GM12878 (cell line): ENCODE measurements at regions not wholly inside any gene's neighbourhood (a gene's known extent, or its start where the extent isn't known, plus 50 kb on each side); places are given as distances from the start of the nearest gene placed in this dataset.

Experiments used
- ATAC-seq: fragments of 200-7000 bp; cut with Tn5 transposase; 3 replicates; pipeline ENCODE4 v1.9.1; 2020; ENCODE audit warnings: mild to moderate bottlenecking, moderate library complexity
- BruUV-seq: library from RNA; stranded (reverse); fragments of 400-500 nt; replicated peaks from 2 replicates; lab custom pipeline; 2021; lab: Mats Ljungman, UMichigan
- CTCF ChIA-PET: fragments of 300-600 bp; sonication (Branson Sonifier 250); formaldehyde crosslinking; extraction: SDS; loops from one replicate; lab custom pipeline; 2021; ENCODE audit warnings: inconsistent platforms; lab: Yijun Ruan, JAX
- POLR2A ChIA-PET: fragments of 350-600 bp; formaldehyde crosslinking; extraction: SDS; loops from one replicate; lab custom pipeline; 2021; ENCODE audit warnings: inconsistent platforms; lab: Charles Lee
- RAD21 ChIA-PET: fragments of 300-600 bp; sonication (Branson Sonifier 250); formaldehyde crosslinking; loops from one replicate; lab custom pipeline; 2023; ENCODE audit warnings: antibody characterized with exemption; ENCODE audit not compliant: unreplicated experiment; lab: Charles Lee
- SMC1A ChIA-PET: fragments of 300-600 bp; sonication (Branson Sonifier 250); formaldehyde crosslinking; loops from one replicate; lab custom pipeline; 2023; ENCODE audit not compliant: unreplicated experiment, uncharacterized antibody; lab: Charles Lee
- DNase-seq: peaks from one replicate; pipeline ENCODE4 v3.0.0-alpha.2; 2011; ENCODE audit warnings: low read depth, low spot score
- FAIRE-seq: peaks from 3 replicates; lab custom pipeline; 2011; peaks lifted over from hg19 to GRCh38; lab: Jason Lieb, UNC
- H2AFZ ChIP-seq: 2 replicates; pipeline ENCODE4 v1.6.0; 2011; ENCODE audit warnings: low read depth, low read length, control low read depth; ENCODE audit not compliant: control insufficient read depth
- H3K27ac ChIP-seq: 2 replicates; pipeline ENCODE4 v1.5.1; 2011; ENCODE audit warnings: control low read depth; ENCODE audit not compliant: control insufficient read depth, insufficient read depth
- H3K27me3 ChIP-seq, 2 experiments: replicated peaks in 1 of 2; 2 replicates each; pipeline versions ENCODE4 v1.6.0 to v1.6.1; 2011; ENCODE audit warnings: low read length in 1 of 2; ENCODE audit not compliant: control insufficient read depth in 2 of 2, insufficient read depth in 2 of 2
- H3K36me3 ChIP-seq, 2 experiments: 2 replicates each; pipeline ENCODE4 v1.5.1; 2011; ENCODE audit warnings: low read length in 1 of 2; ENCODE audit not compliant: control insufficient read depth in 2 of 2, insufficient read depth in 2 of 2
- H3K4me1 ChIP-seq: 2 replicates; pipeline ENCODE4 v1.6.1; 2011; ENCODE audit warnings: mild to moderate bottlenecking, low read length, moderate library complexity, mixed read lengths; ENCODE audit not compliant: control insufficient read depth, insufficient read depth
- H3K4me2 ChIP-seq: 2 replicates; pipeline ENCODE4 v1.6.0; 2011; ENCODE audit warnings: control low read depth; ENCODE audit not compliant: control insufficient read depth, insufficient read depth
- H3K4me3 ChIP-seq: fragments of 200-600 bp; sonication (generic); 2 replicates; pipeline ENCODE4 v1.5.1; 2016
- H3K79me2 ChIP-seq: 2 replicates; pipeline ENCODE4 v1.6.0; 2011; ENCODE audit warnings: low read length; ENCODE audit not compliant: control insufficient read depth, insufficient read depth
- H3K9ac ChIP-seq: 2 replicates; pipeline ENCODE4 v1.8.0; 2011; ENCODE audit warnings: low read length, control low read depth, mixed read lengths; ENCODE audit not compliant: control insufficient read depth, insufficient read depth
- H3K9me3 ChIP-seq: replicated peaks from 3 replicates; pipeline ENCODE4 v1.5.1; 2011; ENCODE audit warnings: mild to moderate bottlenecking, low read length; ENCODE audit not compliant: control insufficient read depth, insufficient read depth
- H4K20me1 ChIP-seq: 2 replicates; pipeline ENCODE4 v1.6.0; 2011; ENCODE audit not compliant: control insufficient read depth, insufficient read depth
- CBX5 ChIP-seq: sonication (generic); IDR thresholded peaks from 2 replicates; pipeline ENCODE4 v1.6.1; 2016; ENCODE audit warnings: low read depth, moderate library complexity, mild to moderate bottlenecking, inconsistent platforms
- CHD4 ChIP-seq: fragments of 200-600 bp; sonication (generic); IDR thresholded peaks from 2 replicates; pipeline ENCODE4 v1.6.1; 2016; ENCODE audit warnings: mild to moderate bottlenecking
- EP300 ChIP-seq, 2 experiments: fragments of 150-350 bp in 1 of 2; IDR thresholded peaks; 2 replicates each; pipeline ENCODE4 v1.6.1; 2011 to 2012; ENCODE audit warnings: low read depth in 2 of 2, low read length in 2 of 2, borderline replicate concordance in 1 of 2, improper control_type of control experiment in 1 of 2, inconsistent platforms in 1 of 2; ENCODE audit not compliant: control insufficient read depth in 1 of 2
- IKZF2 ChIP-seq, 2 experiments: fragments of 450-650 bp; IDR thresholded peaks; 2 replicates each; pipeline ENCODE4 v1.6.1; 2017; ENCODE audit warnings: mild to moderate bottlenecking in 2 of 2, moderate library complexity in 2 of 2
- NFIC ChIP-seq: IDR thresholded peaks from 2 replicates; pipeline ENCODE4 v1.6.1; 2012; ENCODE audit warnings: low read depth, mild to moderate bottlenecking, inconsistent platforms, low read length, moderate library complexity
- NR2F1 ChIP-seq: fragments of 450-650 bp; conservative IDR thresholded peaks from 2 replicates; pipeline ENCODE4 v1.6.1; 2017; ENCODE audit warnings: mild to moderate bottlenecking
- RAD51 ChIP-seq: fragments of 450-650 bp; IDR thresholded peaks from 2 replicates; pipeline ENCODE4 v1.6.1; 2016; ENCODE audit warnings: moderate library complexity, mild to moderate bottlenecking, inconsistent platforms
- STAT1 ChIP-seq: fragments of 450-650 bp; conservative IDR thresholded peaks from 2 replicates; pipeline ENCODE4 v1.6.1; 2014; ENCODE audit warnings: antibody characterized with exemption, mild to moderate bottlenecking
- TCF12 ChIP-seq: IDR thresholded peaks from 2 replicates; pipeline ENCODE4 v1.6.1; 2011; ENCODE audit warnings: low read depth, mild to moderate bottlenecking, low read length
- in situ Hi-C: fragments of 300-500 bp; cut with MboI; formaldehyde crosslinking; loops from 9 replicates; pipeline ENCODE4 v1.14.3; 2018; ENCODE audit warnings: mixed read lengths
- intact Hi-C: fragments of 100-400 bp; cut with micrococcal nuclease; formaldehyde crosslinking; loops from one replicate; pipeline ENCODE4 v1.14.2; 2022; ENCODE audit not compliant: unreplicated experiment
- TF ChIP-seq, protein P1 (sequence below): IDR thresholded peaks from 2 replicates; pipeline ENCODE4 v1.6.1; 2011; ENCODE audit warnings: low read depth, mild to moderate bottlenecking, low read length, moderate library complexity, borderline replicate concordance; ENCODE audit errors: extremely low read depth
- TF ChIP-seq, protein P2 (sequence below): fragments of 450-650 bp; IDR thresholded peaks from 2 replicates; pipeline ENCODE4 v1.6.1; 2017; ENCODE audit warnings: mild to moderate bottlenecking, moderate library complexity

GRCh38 chr3:18103591-18103990 lies 321.5 kb downstream of the SATB1 start (continued):
- TF ChIP-seq, protein P1, sequence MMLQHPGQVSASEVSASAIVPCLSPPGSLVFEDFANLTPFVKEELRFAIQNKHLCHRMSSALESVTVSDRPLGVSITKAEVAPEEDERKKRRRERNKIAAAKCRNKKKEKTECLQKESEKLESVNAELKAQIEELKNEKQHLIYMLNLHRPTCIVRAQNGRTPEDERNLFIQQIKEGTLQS = no peak
- no peak for TF ChIP-seq NR2F1

GRCh38 chr3:18100121-18100520 lies 325.0 kb downstream of the SATB1 start:
- Histone ChIP-seq H3K27ac (no peak overlapping the region), H3K4me2 (no peak overlapping the region), H3K79me2 (no peaks in the 10 kb centered on the region), H2AFZ (no peak overlapping the region), H3K36me3 (no peaks in the 10 kb centered on the region), H3K27me3 (no peaks in the 10 kb centered on the region; a peak in 1 of 4 replicates), H4K20me1 (no peaks in the 10 kb centered on the region), H3K9me3 (peaks cover 2% of the 10 kb centered on the region; the same call in 1 of the 3 replicates), H3K4me3 (no peak overlapping the region), H3K4me1 (no peaks in the 10 kb centered on the region), H3K9ac (no peak overlapping the region)
- TF ChIP-seq TCF12 = no peak
- no peak for TF ChIP-seq EP300 (IDR thresholded peaks at IDR 0.05; ENCODE audit: borderline replicate concordance in 1 of 2, control insufficient read depth in 1 of 2, low read depth in 2 of 2, low read length in 2 of 2)
- TF ChIP-seq, protein P2, sequence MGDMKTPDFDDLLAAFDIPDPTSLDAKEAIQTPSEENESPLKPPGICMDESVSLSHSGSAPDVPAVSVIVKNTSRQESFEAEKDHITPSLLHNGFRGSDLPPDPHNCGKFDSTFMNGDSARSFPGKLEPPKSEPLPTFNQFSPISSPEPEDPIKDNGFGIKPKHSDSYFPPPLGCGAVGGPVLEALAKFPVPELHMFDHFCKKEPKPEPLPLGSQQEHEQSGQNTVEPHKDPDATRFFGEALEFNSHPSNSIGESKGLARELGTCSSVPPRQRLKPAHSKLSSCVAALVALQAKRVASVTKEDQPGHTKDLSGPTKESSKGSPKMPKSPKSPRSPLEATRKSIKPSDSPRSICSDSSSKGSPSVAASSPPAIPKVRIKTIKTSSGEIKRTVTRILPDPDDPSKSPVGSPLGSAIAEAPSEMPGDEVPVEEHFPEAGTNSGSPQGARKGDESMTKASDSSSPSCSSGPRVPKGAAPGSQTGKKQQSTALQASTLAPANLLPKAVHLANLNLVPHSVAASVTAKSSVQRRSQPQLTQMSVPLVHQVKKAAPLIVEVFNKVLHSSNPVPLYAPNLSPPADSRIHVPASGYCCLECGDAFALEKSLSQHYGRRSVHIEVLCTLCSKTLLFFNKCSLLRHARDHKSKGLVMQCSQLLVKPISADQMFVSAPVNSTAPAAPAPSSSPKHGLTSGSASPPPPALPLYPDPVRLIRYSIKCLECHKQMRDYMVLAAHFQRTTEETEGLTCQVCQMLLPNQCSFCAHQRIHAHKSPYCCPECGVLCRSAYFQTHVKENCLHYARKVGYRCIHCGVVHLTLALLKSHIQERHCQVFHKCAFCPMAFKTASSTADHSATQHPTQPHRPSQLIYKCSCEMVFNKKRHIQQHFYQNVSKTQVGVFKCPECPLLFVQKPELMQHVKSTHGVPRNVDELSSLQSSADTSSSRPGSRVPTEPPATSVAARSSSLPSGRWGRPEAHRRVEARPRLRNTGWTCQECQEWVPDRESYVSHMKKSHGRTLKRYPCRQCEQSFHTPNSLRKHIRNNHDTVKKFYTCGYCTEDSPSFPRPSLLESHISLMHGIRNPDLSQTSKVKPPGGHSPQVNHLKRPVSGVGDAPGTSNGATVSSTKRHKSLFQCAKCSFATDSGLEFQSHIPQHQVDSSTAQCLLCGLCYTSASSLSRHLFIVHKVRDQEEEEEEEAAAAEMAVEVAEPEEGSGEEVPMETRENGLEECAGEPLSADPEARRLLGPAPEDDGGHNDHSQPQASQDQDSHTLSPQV = no peak
- TF ChIP-seq IKZF2 (IDR thresholded peaks at IDR 0.05) = no peak
- no peak for TF ChIP-seq RAD51
- no peak for TF ChIP-seq STAT1
- TF ChIP-seq CHD4 = no peak
- no peak for TF ChIP-seq NFIC
- TF ChIP-seq CBX5 = no peak
- ChIA-PET SMC1A (interaction anchor here (0.7 kb wide), 1 partner anchor 643 kb away, joined by 3 read pairs; no protein-coding TSS in a partner anchor), RAD21 (no interaction called here), POLR2A (no interaction called here), CTCF (no interaction called here)
- DNase-seq (no peak), ATAC-seq (no peak), FAIRE-seq (no peak)
- no TSS peak for BruUV-seq
- in situ Hi-C loops = no loop called here
- intact Hi-C loops = no loop called here
